HL-60 (cell line): ENCODE measurements at regions not wholly inside any gene's neighbourhood (a gene's known extent, or its start where the extent isn't known, plus 50 kb on each side); places are given as distances from the start of the nearest gene placed in this dataset.

Experiments
- DNase-seq, 2 experiments: peaks; one replicate each; pipeline ENCODE4 v3.0.0-alpha.2; 2010 to 2020; ENCODE audit warnings: low read depth in 1 of 2, low spot score in 1 of 2
- H3K27ac ChIP-seq: fragments of 250-450 bp; sonication (Bioruptor Pico); replicated peaks from 2 replicates; pipeline ENCODE4 v1.5.1; 2020; ENCODE audit warnings: mild to moderate bottlenecking, moderate library complexity
- H3K27me3 ChIP-seq: fragments of 250-450 bp; sonication (Bioruptor Pico); 2 replicates; pipeline ENCODE4 v1.5.1; 2021; ENCODE audit warnings: mild to moderate bottlenecking, moderate library complexity; ENCODE audit not compliant: insufficient read depth, poor library complexity, severe bottlenecking
- H3K4me3 ChIP-seq: replicated peaks from 2 replicates; pipeline ENCODE4 v1.5.1; 2011; ENCODE audit warnings: mild to moderate bottlenecking, control low read depth, low read length; ENCODE audit not compliant: insufficient read depth
- CTCF ChIP-seq: IDR thresholded peaks from one replicate; pipeline ENCODE4 v1.5.1; 2011; ENCODE audit warnings: low read length, control low read depth, inconsistent platforms; ENCODE audit not compliant: insufficient read depth
- GABPA ChIP-seq: IDR thresholded peaks from 2 replicates; pipeline ENCODE4 v1.6.1; 2012; ENCODE audit warnings: low read depth
- POLR2AphosphoS5 ChIP-seq: IDR thresholded peaks from 2 replicates; pipeline ENCODE4 v1.6.1; 2012; ENCODE audit warnings: low read depth
- REST ChIP-seq: IDR thresholded peaks from 2 replicates; pipeline ENCODE4 v1.6.1; 2012; ENCODE audit warnings: low read depth; ENCODE audit not compliant: insufficient replicate concordance
- SPI1 ChIP-seq: IDR thresholded peaks from 2 replicates; pipeline ENCODE4 v1.6.1; 2012; ENCODE audit warnings: low read depth, mild to moderate bottlenecking, borderline replicate concordance

- no peaks in the 10 kb centered on the region for H3K27me3 ChIP-seq
- DNase-seq, result no peak
- TF ChIP-seq REST, result no peak
- TF ChIP-seq GABPA, result no peak
- TF ChIP-seq CTCF, result no peak
- TF ChIP-seq SPI1, result no peak
- TF ChIP-seq POLR2AphosphoS5, result no peak
These were observed 88.3 kb downstream of the HHIPL2 start for GRCh38 chr1:222459652-222460051.

GRCh38 chr1:222457513-222457912 is 90.4 kb downstream of the HHIPL2 start:
- H3K27me3 ChIP-seq, result no peaks in the 10 kb centered on the region
- no peak overlapping the region for H3K4me3 ChIP-seq
- TF ChIP-seq GABPA, result no peak
- no peak for TF ChIP-seq CTCF
- TF ChIP-seq REST, result no peak
- no peak for TF ChIP-seq POLR2AphosphoS5
- no peak for TF ChIP-seq SPI1
- no peak for DNase-seq
- no peak overlapping the region for H3K27ac ChIP-seq

More at GRCh38 chr1:222459652-222460051, 88.3 kb downstream of the HHIPL2 start:
- H3K4me3 ChIP-seq, result no peak overlapping the region
- H3K27ac ChIP-seq, result no peak overlapping the region

GRCh38 chr1:222457084-222457483 is 90.8 kb downstream of the HHIPL2 start:
- H3K4me3 ChIP-seq, result no peak overlapping the region
- peak in 1 of 2 experiments; percentile 8 for DNase-seq
- TF ChIP-seq REST (no peak), CTCF (no peak), POLR2AphosphoS5 (no peak), SPI1 (no peak), GABPA (no peak)
- H3K27ac ChIP-seq, result no peak overlapping the region
- no peaks in the 10 kb centered on the region for H3K27me3 ChIP-seq
